HL-60 (cell line): ENCODE measurements at regions not wholly inside any gene's neighbourhood (a gene's known extent, or its start where the extent isn't known, plus 50 kb on each side); places are given as distances from the start of the nearest gene placed in this dataset.

ENCODE experiments used
- DNase-seq, 2 experiments: peaks; one replicate each; pipeline ENCODE4 v3.0.0-alpha.2; 2010 to 2020; ENCODE audit warnings: low read depth in 1 of 2, low spot score in 1 of 2
- H3K27ac ChIP-seq: fragments of 250-450 bp; sonication (Bioruptor Pico); replicated peaks from 2 replicates; pipeline ENCODE4 v1.5.1; 2020; ENCODE audit warnings: mild to moderate bottlenecking, moderate library complexity
- H3K27me3 ChIP-seq: fragments of 250-450 bp; sonication (Bioruptor Pico); 2 replicates; pipeline ENCODE4 v1.5.1; 2021; ENCODE audit warnings: mild to moderate bottlenecking, moderate library complexity; ENCODE audit not compliant: insufficient read depth, poor library complexity, severe bottlenecking
- H3K4me3 ChIP-seq: replicated peaks from 2 replicates; pipeline ENCODE4 v1.5.1; 2011; ENCODE audit warnings: mild to moderate bottlenecking, control low read depth, low read length; ENCODE audit not compliant: insufficient read depth
- CTCF ChIP-seq: IDR thresholded peaks from one replicate; pipeline ENCODE4 v1.5.1; 2011; ENCODE audit warnings: low read length, control low read depth, inconsistent platforms; ENCODE audit not compliant: insufficient read depth
- GABPA ChIP-seq: IDR thresholded peaks from 2 replicates; pipeline ENCODE4 v1.6.1; 2012; ENCODE audit warnings: low read depth
- POLR2AphosphoS5 ChIP-seq: IDR thresholded peaks from 2 replicates; pipeline ENCODE4 v1.6.1; 2012; ENCODE audit warnings: low read depth
- REST ChIP-seq: IDR thresholded peaks from 2 replicates; pipeline ENCODE4 v1.6.1; 2012; ENCODE audit warnings: low read depth; ENCODE audit not compliant: insufficient replicate concordance
- SPI1 ChIP-seq: IDR thresholded peaks from 2 replicates; pipeline ENCODE4 v1.6.1; 2012; ENCODE audit warnings: low read depth, mild to moderate bottlenecking, borderline replicate concordance

GRCh38 chr10:61356354-61356753, 96.8 kb downstream of the TMEM26 start:
- TF ChIP-seq SPI1 (no peak), POLR2AphosphoS5 (no peak), GABPA (no peak), REST (no peak), CTCF (no peak)
- no peak overlapping the region for H3K27ac ChIP-seq
- no peaks in the 10 kb centered on the region for H3K27me3 ChIP-seq
- no peak for DNase-seq
- no peak overlapping the region for H3K4me3 ChIP-seq

- Histone ChIP-seq H3K4me3 (no peak overlapping the region), H3K27me3 (no peaks in the 10 kb centered on the region), H3K27ac (no peak overlapping the region)
- DNase-seq = no peak
- TF ChIP-seq SPI1 (no peak), CTCF (no peak), GABPA (no peak), REST (no peak), POLR2AphosphoS5 (no peak)
These were observed 98.0 kb downstream of the TMEM26 start for GRCh38 chr10:61355211-61355610.

- no peak overlapping the region for H3K4me3 ChIP-seq
- DNase-seq = no peak
- TF ChIP-seq GABPA (no peak), POLR2AphosphoS5 (no peak), REST (no peak), CTCF (no peak), SPI1 (no peak)
- no peak overlapping the region for H3K27ac ChIP-seq
- no peaks in the 10 kb centered on the region for H3K27me3 ChIP-seq
These were observed 98.7 kb downstream of the TMEM26 start for GRCh38 chr10:61354401-61354975.
